ENCODE measurements at regions not wholly inside any gene's neighbourhood (a gene's known extent, or its start where the extent isn't known, plus 50 kb on each side); places are given as distances from the start of the nearest gene placed in this dataset.
A peak's percentile ranks its signal among the peaks of the same experiment; 100 is the strongest.
"Not testable (repeated sequence)": the region's sequence is repeated elsewhere in the genome, so short reads cannot be mapped to it uniquely, and the experiment has no call there.

DNA sequence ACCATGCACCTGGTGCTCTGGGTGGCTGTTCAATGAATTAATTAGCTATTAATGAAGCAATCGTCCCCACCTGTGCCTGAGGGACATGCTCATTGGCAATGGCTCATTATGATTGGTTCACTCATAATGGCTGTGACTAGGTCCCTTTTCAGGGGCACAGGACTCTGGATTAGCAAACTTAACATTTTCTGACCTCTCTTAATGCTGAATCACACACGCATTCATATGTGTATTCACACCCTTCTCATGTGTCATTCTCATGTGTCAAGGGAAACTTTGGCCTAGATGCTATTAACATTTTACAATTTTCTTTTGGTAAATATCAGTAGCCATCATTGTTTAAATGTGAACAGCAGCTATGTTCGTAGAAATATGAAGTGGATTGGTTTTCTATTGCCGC is 98.9 kb upstream of the PMAIP1 start:
- no peak for DNase-seq (ENCODE audit: low read depth in 2 of 2)

DNA sequence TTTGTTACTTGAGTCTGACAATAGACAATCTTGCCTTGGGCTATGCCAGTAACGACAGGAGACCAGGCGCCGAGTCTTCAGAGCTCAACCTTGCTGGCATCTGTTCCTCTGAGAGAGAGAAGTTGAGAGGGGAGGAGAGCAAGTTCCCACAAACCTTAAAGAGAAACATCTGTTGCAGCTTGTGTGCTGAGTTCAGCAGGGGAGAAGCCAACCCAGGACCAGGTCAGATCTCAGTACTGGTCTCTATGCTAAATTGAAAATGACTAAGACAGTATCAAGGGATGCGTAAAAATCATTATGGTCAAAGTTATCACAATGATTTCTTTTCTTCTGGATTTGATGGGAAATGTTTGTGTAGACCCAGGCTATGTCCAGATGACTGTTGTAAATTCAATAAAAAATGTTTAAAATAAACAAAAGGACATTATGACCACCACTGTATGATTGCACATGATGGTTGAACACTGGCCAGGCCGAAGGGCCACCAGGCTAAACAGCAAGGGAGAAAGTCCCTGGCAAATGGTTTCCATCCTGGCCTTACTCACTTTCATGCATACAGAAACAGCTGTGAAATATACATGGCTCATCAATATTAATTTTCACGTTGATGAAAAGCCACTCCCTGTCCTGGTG is 100.3 kb upstream of the PMAIP1 start:
- DNase-seq (ENCODE audit: low read depth in 2 of 2): no peak

DNA sequence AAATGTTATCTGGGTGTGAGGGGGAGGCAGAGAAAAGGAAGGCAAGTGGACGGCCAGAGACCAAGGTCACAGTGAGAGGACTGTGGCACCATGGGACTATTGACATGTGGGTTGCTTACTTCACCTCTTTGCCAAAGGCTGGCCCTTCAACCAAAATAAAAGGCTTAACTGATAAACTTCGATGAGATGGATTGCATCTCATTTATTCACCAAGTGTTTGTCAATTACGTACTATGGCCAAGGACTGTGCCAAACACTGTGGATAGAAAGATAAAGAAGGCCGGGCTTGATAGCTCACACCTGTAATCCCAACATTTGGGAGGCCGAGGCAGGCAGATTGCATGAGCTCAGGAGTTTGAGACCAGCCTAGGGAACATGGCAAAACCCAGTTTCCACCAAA is 98.7 kb upstream of the CCBE1 start:
- DNase-seq (ENCODE audit: low read depth in 2 of 2): no peak

DNA sequence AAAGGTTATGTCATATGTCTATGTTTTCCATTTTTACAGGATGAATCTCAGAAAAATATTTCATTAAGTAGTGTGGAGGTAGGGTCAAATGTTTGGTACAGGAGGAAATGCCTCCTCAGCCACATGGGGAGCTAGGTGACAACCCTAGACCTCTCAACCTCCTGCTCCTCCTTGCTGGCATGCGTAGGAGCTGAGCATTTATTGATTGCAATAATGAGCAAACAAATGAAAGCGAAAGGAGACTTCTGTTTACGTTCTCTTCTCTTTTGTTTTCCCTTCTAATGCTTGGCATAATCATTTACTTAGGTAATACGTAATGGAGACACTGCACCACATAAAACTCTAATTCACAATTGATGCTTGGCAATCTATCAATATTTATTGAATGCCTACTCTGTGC is 95.1 kb upstream of the CCBE1 start:
- DNase-seq (ENCODE audit: low read depth in 2 of 2): no peak

DNA sequence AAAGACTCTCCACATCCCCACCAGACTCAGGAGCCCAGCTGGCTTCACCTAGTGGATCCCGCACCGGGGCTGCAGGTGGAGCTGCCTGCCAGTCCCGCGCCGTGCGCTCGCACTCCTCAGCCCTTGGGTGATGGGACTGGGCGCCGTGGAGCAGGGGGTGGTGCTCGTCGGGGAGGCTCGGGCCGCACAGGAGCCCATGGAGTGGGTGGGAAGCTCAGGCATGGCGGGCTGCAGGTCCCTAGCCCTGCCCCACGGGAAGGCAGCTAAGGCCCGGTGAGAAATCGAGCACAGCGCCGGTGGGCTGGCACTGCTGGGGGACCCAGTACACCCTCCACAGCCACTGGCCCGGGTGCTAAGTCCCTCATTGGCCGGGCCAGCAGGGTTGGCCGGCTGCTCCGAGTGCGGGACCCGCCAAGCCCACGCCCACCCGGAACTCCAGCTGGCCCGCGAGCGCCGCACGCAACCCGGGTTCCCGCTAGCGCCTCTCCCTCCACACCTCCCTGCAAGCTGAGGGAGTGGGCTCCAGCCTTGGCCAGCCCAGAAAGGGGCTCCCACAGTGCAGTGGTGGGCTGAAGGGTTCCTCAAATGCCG is 93.2 kb upstream of the CCBE1 start:
- DNase-seq (ENCODE audit: low read depth in 2 of 2): not testable (repeated sequence)

DNA sequence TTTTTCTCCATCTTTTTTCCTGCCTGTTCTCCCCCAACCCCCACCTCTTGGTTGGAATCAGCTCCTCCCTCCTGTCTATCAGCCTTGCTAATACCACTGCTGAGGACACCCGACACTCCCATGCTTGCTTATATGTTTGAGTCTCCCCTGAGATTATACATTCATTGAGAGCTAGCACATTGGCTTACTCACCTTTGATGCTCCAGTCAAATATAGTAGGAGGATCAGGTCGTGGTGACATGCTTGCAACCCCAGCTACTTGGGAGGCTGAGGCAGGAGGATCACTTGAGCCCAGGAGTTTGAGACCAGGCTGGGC is 91.5 kb upstream of the CCBE1 start:
- DNase-seq (ENCODE audit: low read depth in 2 of 2): no peak

DNA sequence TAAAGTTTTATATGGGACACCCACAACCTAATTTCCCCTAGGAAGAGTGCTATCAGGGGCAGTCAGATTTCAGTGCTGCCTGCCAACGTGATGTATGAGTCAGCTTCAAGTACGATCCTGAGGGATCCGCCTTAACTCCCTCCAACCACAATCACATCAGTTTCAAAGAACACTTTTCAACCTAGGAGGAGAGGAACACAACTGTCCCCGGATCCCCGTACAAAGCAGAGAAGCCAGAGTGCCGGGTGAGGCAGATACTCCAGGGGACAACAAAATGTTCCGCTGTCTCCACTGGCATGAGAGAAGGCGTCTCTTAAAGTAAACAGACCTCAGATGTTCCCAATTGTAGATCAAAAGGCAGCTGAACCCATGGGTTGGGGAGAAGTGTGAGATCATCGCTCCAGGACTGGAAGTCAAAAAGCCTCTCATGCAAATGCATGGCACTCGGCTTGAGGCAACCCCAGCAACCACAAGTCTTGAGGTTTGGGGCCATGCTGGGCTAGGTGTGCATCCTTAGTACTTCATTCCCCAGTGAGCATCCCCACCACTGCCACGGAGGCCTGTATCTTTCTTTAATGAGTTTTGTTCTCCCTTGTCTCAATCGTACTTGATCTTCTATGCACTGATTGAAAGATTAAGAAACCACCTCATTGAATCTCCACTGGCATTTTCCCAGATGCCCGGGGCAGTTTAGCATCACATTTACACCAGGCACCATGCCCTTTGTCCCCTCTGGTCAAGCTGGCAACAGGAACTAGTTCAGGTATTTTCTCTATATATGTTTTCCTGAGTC is 91.0 kb upstream of the CCBE1 start:
- peak; percentile 48 to 51 for DNase-seq (ENCODE audit: low read depth in 2 of 2)

DNA sequence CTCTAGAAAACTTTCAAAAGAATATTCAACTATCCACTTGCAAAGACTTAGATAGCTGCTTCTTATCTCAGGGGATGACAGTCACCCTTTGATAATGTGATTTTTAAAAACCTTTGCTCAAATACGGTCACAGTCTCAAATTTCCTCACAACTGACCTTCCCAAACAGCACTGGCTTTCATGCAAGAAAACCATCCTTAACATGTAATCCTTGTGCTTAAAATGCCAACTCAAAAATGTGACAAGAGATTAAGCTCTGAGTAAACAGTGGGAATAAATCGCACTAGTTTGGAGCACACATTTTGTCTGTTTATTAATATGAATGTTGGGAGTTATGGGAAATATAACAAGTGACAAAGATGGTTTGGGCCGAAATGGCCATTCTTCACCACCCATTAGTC is 87.5 kb upstream of the CCBE1 start:
- DNase-seq (ENCODE audit: low read depth in 2 of 2): no peak

DNA sequence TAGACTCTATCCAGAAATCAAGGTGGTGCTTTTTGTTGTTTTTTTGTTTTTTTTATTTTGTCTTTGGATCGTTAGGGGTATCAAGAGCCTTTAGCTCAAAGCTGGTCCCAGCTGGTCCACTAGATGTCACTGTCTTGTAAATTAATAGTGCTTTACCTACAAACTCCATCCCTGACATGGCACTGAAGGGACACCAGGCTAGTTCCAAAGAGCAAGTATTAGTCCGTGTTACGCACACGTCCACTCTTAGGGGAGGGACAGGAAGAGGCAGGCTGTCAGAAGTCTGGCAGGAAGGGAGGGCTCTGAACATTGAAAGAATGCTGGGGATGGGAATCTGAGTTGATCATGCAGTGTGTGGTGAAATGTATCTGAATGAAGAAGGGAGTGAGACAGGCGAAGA is 85.9 kb upstream of the CCBE1 start:
- peak; percentile 34 to 44 for DNase-seq (ENCODE audit: low read depth in 2 of 2)

DNA sequence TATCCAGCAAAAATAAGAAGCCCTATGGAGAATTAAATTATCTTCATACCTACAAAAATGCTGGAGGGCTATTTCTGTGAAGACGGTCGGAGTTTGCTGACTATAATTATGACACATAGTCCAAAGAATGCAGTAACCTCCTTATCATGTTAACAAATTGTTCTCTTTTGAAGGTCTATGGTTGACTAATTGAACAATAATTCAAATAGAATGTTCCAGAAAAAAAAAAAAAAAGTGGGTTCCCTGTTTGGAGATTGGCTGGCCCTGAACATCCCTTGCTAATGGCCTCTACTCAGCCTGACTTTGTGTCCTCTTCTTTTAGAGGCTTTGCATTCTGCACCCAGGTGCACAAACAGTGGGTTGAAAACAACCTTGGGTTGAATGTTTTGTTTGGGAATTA is 82.8 kb upstream of the CCBE1 start:
- DNase-seq (ENCODE audit: low read depth in 2 of 2): peak; percentile 60 to 65

DNA sequence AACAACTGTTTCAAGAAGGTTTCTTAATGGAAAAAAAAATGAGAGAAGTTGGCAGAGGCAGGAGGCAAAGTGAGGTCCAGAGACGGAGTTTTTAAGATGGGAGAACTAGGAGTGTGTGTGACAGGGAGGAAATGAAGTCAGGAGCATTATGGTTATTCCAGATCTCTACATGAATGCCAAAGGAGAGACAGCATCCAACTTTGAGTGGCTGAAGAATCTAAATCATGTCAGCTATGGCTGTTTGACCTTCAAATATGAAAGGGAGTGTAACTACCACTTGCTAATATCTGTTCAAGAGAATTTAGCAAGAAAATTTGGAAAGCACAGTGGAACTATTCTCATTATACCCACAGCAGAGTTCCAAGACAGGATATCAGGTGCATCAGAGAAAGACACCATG is 81.2 kb upstream of the CCBE1 start:
- DNase-seq (ENCODE audit: low read depth in 2 of 2): no peak

DNA sequence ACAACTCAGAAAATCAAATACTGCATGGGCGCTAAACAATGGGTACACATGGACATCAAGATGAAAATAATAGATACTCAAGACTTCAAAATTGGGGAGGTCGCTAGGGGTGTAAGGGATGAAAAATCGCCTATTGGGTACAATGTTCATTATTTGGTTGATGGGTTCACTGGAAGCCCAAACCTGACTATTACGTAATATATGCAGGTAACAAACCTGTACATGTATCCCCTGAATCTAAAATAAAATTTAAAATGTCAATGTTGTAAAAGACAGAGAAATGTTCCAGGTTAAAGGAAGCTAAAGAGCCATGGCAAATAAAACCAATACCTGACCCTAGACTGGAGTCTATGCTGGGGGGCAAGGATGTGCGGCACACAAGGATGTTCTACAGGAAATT is 80.4 kb upstream of the CCBE1 start:
- DNase-seq (ENCODE audit: low read depth in 2 of 2): no peak

DNA sequence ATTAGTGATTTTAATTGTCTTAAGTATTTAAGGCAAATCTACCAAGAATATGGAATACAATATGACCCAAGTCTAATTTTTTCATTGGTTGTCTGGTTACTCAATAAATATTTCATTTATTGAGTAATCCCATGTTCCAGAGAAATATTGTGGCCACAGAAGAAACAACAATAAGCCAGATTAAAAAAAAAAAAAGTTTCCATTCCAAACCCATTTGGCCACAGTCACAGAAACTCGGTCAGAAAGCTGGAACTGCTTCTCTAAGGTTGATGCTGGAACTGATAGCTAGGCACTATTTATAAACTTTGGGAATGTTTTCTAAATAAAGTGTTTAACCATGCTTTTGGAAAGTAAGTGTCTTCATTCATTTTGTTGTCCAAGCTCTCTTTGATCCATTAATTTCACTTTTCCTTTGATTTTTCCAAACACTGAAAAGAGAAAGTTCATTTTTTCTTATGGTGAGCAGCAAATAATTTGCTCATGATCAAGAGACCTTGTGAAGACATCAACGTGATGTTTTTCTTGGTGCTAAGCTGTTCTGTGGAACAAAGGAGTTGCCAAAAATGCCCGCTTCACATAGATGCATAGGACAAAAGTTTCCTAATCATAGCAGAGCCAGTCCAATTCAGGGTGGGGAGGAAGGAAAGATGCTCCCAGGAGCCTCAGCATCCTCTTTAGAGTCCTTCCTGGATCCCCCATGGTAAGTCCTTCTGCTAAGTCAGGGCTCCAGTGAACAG is 72.1 kb upstream of the CCBE1 start:
- DNase-seq (ENCODE audit: low read depth in 2 of 2): no peak

DNA sequence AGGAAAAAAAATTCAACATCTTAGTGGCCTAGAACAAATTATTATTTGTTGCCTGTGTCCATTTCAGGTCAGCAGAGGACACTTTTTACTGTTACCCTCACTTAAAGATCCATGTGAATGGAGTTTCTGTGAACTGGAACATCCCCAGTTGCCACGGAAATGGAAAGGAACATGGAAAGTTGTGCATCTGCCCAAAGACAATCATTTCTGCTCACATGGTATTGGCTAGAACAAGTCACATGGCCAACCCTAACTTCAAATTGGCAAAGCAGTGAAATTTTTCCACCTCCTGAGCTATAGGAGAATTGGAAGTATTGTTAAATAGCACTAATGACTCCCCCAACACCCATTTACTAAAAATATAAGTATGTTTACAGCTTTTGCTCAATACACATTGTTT is 71.2 kb upstream of the CCBE1 start:
- no peak for DNase-seq (ENCODE audit: low read depth in 2 of 2)

DNA sequence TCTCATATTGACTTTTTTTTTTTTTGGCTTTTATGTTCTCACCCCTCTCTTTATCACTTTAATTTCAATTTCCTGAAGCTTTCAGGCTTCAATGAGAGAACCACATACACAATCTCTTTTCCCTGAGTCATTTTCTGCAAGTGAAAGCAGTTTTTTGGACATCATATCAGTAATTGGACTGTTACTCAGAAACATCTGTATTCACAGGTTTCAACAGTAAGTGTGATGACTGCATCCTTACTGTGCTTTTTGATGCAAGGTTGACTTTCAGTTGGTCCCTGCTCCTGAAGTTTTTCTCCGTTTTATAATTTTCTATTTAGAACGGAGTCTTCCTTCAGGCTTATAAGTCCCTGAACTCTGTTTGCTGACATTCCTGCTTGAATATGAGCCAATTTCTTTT is 70.5 kb upstream of the CCBE1 start:
- no peak for DNase-seq (ENCODE audit: low read depth in 2 of 2)

DNA sequence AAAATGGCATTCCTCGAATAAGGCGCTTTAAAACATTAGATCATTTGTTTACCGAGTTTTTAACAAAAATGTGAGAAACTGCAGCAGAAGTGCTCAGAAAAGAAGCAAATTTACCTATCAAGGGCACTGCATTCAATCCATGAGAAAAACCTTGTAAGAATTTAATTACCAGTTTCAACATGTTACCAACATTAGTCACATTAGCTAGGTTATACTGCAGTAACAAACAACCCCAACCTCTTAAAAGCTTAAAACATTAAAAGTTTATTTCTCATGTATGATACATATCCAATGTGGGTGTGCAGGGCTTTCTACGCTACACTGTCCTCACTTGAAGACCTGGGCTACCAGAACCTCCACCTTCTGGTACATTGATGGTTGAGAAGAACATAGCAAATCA is 68.1 kb upstream of the CCBE1 start:
- DNase-seq (ENCODE audit: low read depth in 2 of 2): no peak

DNA sequence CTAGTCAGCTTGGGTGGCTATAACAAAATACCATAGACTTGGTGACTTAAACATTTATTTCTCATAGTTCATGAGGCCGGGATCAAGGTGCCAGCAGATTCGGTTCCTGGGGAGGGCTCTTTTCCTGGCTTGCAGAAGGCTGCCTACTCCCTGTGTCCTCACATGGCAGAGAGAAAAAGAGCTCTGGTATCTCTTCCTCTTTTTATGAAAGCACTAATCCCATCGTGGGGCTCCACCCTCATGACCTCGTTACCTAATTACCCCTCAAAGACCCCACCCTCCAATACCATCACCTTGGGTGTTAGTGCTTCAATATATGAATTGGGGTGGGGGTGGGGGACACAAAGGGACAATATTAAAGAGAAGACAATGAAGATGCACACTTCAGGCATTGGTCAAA is 67.1 kb upstream of the CCBE1 start:
- no peak for DNase-seq (ENCODE audit: low read depth in 2 of 2)

DNA sequence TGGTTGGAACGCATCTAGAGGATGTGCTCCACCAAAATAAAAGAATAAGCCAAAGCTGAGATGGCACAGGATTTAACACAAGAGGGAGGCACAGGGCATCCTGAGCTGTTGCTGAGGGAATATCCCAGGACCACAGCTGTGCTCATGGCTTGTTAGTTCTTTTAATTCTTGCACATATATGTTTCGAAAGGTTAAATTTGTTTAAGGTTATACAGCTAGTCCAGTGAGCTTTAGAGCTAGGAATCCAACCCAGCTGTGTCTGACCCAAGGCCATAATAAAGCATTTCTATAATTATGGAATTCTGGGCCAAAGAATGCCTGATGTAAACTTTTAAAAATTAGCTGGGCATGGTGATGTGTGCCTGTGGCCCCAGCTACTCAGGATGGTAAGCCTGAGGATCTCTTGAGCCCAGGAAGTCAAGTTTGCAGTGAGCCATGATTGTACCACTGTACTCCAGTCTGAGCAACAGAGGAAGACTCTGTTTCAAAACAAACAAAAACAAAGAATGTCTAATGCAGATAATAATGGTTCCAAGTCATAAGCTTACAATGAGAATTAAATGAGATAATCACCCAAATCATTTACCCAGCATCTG is 66.4 kb upstream of the CCBE1 start:
- DNase-seq (ENCODE audit: low read depth in 2 of 2): no peak

DNA sequence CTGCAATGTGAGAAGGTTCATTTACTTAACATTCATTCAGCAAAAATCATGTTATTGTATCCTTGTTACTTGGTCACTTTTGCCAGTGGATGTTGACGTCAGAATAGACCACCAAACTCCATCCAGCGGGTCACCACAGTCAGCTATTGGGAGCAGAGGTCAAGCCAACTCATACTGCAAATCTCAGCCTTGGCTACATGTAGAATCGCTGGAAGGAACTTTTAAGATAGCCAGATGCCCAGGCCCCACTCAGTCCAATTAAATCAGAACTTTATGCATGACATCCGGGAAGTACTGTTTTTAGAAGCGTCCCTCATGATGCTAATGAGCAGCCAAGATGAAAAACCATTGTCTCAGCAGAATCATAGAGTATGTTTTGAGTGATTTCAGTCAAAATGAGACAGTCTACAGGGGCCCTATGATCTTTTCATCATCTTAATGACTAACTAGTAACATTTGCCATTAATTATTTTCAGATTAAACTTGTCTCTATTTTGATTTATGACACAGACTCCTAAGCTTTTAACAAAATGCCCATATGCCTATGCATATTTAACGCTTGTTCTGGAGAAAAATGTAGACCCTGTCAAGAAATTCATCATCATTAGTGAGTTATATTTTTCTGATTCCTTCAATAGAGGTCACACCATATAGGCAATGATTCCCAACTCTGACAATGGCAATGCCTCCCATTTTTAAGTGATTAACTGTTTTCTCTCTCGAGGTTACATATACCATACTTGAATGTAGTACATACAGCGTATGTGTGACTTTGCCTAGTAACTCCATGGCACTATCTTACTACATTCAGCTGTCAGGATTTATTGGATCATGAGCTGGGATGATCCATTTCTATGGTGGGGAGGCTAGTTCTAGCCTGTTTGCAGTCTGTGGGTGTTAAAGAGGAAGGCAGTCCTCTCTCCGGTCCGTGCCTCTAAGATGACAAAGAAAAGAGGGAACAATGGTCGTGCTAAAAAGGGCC is 63.7 kb upstream of the CCBE1 start:
- DNase-seq (ENCODE audit: low read depth in 2 of 2): no peak

DNA sequence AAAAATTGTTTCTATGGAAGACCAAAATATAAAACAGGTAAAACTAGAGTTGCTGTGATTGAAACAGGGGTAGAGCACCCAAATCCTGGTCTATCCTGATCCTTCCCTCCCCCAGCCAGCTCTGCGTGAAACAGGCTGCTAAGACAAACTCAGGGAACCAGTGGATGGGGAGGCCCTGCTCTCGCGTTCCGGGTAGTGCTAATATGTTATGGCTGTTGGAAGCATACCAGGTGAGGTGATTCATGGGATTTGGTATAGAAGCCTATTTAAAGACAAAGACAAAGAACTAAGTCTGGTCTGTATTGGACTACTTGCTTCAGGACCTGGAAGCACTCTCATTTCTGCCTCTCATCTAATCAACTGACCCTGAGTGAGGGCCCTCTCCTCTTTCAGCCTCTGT is 63.0 kb upstream of the CCBE1 start:
- no peak for DNase-seq (ENCODE audit: low read depth in 2 of 2)

DNA sequence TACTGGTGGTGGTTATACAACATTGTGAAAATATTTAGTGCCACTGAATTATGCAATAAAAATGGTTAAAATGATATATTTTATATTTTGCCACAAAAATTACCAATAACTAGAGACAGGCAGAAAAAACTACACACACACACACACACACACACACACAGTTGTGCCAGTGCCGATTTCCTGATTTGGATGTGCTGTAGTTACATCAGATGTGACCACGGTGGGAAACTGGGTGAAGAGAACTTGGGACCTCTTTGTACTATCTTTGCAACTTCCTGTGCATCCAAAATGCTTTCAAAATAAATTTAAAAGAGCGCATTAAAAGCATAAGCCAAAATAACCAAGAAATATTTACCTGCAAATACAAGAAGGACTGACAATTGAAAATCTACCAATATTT is 61.6 kb upstream of the CCBE1 start:
- DNase-seq (ENCODE audit: low read depth in 2 of 2): no peak
